GM19240 (cell line): ENCODE measurements at regions not wholly inside any gene's neighbourhood (a gene's known extent, or its start where the extent isn't known, plus 50 kb on each side); places are given as distances from the start of the nearest gene placed in this dataset.

Source experiments
- DNase-seq: peaks from one replicate; pipeline ENCODE4 v3.0.0; 2011; ENCODE audit warnings: low spot score; ENCODE audit not compliant: insufficient read length

GRCh38 chr3:30550246-30550645, 56.2 kb upstream of the TGFBR2 start:
- no peak for DNase-seq

DNA sequence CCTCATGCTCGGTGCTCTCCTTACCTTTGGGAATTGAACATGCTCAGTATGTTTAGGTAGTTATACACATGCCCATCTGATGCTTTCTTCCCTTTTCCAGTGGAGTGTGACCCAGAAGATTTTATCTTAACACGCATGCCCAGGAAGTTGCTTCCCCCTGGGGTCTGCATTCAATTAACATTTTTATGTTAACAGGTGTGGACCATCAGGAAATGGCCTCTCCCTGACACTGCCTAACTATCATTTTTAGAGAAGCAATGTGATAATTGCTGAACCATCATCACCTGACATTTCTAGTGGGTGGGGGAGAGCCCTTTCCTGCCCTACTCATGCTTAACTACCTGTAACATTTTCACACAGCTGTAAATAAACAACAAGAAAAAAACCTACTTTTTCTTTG, 55.1 kb upstream of the TGFBR2 start:
- DNase-seq: no peak

DNA sequence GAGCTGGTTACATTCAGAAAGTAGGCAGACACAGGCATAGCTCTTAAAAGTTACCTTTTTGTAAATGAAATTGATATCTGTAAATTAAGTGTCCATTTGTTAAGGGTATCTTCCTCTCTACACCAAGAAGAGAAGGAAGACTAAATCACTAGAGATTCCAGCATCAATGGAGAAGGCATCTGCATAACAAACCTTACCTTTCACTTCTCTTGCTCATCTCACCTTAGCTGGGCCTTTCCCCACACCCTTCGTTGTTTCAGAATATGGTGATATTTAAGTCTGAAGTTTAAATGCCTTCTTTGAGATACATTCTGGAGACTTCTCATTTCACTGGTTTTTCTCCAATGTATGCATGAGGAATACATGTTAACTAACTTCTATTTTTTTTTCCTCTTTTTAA, 54.5 kb upstream of the TGFBR2 start:
- no peak for DNase-seq

DNA sequence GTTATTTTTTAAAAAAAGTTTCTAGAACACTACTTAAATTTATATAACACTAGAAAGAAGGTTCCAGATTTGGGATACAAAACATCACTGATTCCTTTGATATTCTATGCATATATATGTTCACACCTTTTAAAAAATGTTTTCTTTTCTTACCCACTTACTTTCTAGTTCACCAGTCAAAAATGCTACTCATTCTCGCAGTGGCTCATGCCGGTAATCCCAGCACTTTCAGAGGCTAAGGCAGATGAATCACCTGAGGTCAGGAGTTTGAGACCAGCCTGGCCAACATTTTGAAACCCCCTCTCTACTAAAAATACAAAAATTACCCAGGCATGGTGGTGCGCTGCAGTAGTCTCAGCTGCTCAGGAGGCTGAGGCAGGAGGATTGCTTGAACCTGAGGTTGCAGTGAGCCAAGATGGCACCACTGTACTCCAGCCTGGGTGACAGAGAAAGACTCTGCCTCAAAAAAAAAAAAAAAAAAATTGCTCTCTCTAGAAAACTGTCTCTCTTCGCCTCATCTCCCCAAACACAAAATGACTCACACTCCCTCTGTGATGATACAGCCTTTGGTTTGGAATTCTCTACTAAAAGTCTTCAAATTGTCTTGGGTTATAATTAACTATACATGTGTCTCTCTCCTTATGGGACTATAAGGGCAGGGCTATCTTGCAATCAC, 52.6 kb upstream of the TGFBR2 start:
- DNase-seq: no peak

DNA sequence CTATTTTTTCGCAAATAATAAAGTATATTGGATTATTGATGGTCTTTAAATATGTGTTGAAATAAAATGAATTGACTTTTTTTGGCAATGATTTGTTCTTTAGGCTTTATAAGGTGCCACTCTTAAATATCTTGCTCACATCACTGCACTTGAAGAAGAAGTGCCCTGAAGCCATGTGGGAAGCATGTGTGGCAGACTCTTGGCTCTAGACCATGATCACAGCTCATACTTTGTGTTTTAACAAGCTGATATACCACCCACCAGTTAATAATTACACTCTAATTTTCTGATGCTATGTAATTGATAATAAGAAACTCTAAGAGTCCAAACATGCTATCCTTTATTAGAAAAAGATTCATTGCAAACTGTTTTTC, 52.1 kb upstream of the TGFBR2 start:
- no peak for DNase-seq

DNA sequence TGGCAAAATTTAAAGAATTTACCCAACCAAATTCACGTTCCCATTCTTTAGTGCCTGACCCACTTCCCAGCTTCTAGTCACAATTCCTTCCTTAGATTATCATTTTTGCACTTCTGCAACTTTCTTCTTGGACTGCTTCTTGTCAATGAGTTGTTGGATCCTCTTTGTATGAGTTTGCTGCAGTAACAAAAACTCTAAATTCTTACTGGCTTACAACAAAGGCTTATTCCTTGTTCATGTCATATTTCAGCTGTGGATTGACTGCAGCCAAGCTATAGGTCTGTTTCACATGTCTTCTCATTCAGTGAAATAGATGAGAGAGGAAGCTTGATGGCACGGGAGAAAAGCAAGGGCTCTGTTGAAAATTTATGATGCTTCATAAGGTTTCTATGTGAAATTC, 50.4 kb upstream of the TGFBR2 start:
- DNase-seq: no peak
